ENCODE measurements at regions not wholly inside any gene's neighbourhood (a gene's known extent, or its start where the extent isn't known, plus 50 kb on each side); places are given as distances from the start of the nearest gene placed in this dataset.

DNA sequence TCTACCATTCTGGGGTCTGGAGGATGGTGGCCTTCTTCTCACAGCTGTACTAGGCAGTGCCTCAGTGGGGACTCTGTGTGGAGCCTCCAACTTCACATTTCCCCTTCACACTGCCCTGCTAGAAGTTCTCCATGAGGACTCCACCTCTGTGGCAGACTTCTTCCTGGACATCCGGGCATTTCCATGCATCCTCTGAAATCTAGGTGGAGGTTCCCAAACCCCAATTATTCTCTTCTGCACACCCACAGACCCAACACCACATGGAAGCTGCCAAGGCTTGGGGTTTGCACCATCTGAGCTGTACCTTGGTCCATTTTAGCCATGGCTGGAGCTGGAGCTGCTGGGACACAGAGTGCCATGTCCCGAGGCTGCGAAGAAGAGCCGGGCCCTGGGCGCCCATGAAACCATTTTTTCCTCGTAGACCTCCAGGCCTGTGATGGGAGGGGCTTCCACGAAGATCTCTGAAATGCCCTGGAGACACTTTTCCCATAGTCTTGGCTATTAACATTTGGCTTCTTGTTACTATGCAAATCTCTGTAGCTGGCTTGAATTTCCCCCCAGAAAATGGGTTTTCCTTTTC, 170.5 kb downstream of the FOXD2 start:
- in situ Hi-C loops (cut with HindIII; ENCODE audit: low pct_unique_long_range_greater_than_20kb, low sequenced_read_pairs): no loop called here
- DNase-seq (ENCODE audit: low read depth, low spot score): no peak

DNA sequence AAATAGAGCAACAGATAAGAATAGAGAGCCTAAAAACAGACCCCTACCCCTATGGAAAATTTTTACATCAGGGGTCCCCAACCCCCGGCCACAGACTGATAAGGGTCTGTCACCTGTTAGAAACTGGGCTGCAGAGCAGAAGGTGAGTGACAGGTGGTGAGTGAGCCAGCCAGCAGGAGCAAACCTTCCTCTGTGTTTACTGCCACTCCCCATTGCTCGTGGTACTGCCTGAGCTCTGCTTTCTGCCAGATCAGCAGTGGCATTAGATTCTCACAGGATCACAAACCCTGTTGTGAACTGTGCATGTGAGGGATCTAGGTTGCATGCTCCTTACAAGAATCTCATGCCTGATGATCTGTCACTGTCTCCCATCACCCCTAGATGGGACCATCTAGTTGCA, 174.1 kb downstream of the FOXD2 start:
- in situ Hi-C loops (cut with HindIII; ENCODE audit: low pct_unique_long_range_greater_than_20kb, low sequenced_read_pairs): no loop called here
- DNase-seq (ENCODE audit: low read depth, low spot score): no peak

DNA sequence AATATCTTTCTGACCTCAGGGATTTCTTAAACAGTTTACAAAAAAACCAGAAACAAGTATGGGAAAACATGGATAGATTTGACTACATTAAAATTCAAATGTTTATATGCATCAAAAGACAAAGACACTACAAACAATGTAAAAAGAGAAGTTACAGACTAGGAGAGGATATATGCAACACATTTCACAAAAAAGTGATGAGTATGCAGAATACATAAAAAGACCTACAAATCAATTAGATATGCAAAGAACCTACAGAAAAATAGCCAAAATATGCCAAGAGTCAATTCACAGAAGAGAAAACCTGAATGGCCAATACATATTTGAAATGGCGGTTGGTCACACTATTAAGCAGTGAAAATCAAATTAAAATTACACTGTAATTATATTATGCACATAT, 175.0 kb downstream of the FOXD2 start:
- in situ Hi-C loops (cut with HindIII; ENCODE audit: low pct_unique_long_range_greater_than_20kb, low sequenced_read_pairs): no loop called here
- DNase-seq (ENCODE audit: low read depth, low spot score): no peak

DNA sequence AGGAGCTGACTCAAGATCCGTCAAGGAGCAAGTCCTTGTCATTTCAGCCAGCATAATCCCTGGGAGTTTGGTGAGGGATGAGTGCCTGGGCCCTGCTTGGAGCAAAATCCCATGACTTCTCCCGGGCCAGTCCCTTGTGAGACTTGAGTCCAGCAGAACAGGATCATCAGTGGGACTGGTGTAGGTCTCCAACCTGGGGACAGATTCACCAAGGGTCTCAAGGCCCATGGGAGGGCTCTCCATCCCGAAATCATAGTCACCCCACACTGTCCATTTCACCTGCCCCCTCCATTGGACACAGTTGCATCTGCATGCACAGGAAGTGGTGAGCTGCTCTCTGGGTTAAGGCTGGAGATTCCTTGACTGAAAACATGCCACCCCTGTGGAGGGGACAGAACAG, 178.2 kb downstream of the FOXD2 start:
- no peak for DNase-seq (ENCODE audit: low read depth, low spot score)
- in situ Hi-C loops (cut with HindIII; ENCODE audit: low pct_unique_long_range_greater_than_20kb, low sequenced_read_pairs): no loop called here

DNA sequence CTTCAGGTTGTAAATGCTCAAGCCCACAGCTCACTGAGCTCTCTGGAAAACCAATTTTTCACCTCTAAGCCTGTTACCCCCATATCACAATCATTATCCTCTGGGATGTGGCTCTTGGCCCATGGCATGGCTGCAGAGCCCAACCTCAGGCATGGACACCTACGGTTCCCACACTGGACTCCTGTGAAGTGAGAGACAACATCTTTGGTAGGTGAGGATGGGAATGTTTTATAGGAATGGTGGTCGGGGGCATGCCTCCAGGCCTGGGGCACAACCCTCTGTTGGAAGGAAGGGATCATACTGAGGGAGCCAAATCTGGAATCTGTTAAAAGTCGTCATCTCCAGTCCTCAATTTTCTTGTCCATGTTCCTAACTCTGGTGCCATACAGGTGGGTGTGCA, 179.1 kb downstream of the FOXD2 start:
- no peak for DNase-seq (ENCODE audit: low read depth, low spot score)
- in situ Hi-C loops (cut with HindIII; ENCODE audit: low pct_unique_long_range_greater_than_20kb, low sequenced_read_pairs): no loop called here

DNA sequence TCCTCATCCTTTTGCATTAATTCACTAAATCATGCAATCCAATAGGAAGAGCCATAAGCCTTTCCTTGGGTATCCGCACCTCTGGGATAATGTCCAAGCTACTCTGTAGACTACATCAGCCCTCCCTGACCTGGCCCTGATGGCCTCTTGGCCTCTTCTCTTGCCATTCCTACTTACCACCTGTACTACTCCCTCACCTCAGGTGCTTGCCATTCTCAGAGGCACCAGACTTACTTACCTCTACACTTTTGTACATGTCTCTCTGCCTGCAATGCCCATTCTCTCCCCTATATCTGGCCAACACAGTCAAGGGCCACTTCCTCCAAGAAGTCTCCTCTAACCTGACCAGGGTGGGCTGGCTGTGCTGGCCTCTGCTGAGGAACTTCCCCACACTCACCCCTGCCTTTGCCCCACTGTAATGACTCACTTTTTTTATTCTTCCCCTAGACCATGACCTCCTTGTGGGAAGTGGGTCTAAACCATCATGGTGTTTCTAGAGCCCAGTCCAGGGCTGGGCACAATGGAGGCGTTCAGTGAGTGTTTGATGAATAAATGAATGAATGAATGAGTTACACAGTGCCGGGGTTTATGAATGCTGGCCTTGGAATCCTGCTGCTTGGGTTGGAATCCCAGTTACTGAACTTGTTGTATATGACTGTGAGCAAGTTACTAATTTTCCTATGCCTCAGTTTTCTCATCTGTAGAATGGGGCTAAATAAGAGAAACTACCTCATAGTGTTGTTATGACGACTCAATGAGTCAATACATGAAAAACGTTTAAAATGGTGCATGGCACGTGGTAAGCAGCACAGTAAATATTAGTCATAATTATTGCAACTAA, 179.8 kb downstream of the FOXD2 start:
- in situ Hi-C loops (cut with HindIII; ENCODE audit: low pct_unique_long_range_greater_than_20kb, low sequenced_read_pairs): no loop called here

DNA sequence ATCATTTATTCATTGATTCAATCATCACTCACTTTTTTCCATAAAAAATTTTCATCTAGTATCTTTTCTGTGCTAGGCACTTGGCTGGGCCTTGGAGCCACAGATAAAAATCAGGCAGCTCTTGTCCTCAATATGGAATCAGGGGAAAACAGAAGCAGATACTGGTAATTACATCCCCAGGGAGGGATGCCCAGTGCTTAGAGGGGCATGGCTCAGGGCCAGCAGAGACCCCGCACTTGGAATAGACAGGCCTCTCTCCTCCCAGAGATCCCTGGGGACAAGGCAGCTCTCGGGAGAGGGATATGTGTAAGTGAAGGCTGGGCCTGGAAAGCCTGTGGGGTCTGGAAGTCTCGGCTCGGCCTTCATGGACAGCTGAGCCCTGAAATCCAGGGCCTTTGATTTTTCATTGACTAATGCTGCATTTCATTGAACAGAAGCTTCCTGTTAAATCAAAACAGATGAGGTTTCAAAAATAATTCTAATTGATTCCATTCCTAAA, 180.4 kb downstream of the FOXD2 start:
- no peak for DNase-seq (ENCODE audit: low read depth, low spot score)
- in situ Hi-C loops (cut with HindIII; ENCODE audit: low pct_unique_long_range_greater_than_20kb, low sequenced_read_pairs): no loop called here

More for the DNA sequence above, 179.8 kb downstream of the FOXD2 start:
- no peak for DNase-seq (ENCODE audit: low read depth, low spot score)

DNA sequence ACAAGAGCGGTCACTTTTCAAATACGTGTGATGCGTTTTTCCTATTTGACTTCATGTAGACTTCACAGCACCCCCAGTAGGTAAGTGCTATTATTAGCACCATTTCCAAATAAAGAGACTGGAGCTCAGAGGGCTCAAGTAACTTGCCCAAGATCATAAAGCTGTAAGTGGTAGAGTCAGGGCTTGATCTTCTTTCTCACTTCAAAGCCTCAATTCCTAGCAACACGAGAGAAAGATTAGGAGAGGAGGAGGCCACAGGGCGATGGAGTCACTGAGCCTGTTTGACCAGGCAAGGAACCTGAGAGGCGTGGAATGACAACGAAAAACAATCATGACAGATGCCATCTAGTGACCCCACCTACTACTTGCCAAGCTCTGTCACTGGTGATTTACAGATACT, 181.0 kb downstream of the FOXD2 start:
- in situ Hi-C loops (cut with HindIII; ENCODE audit: low pct_unique_long_range_greater_than_20kb, low sequenced_read_pairs): no loop called here
- no peak for DNase-seq (ENCODE audit: low read depth, low spot score)

DNA sequence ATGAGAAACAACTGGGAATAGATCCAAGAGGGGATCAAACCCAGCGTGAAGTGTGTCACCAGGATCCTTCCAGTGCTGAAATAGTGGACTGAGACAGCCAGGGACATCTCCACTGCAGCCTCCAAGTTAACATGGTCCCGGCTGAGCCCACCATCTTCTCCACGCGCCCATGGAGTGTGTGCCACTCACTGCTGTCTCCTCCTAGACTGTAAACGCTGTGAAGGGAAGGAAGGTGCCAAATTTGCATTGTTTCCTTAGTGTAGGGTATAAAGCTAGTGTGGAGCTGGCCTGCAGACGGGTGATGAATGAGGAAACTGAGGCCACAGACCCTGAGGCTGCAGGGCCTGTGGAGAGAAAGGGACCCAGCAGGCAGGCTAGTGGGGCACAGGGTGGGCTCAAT, 183.6 kb downstream of the FOXD2 start:
- in situ Hi-C loops (cut with HindIII; ENCODE audit: low pct_unique_long_range_greater_than_20kb, low sequenced_read_pairs): no loop called here
- no peak for DNase-seq (ENCODE audit: low read depth, low spot score)

DNA sequence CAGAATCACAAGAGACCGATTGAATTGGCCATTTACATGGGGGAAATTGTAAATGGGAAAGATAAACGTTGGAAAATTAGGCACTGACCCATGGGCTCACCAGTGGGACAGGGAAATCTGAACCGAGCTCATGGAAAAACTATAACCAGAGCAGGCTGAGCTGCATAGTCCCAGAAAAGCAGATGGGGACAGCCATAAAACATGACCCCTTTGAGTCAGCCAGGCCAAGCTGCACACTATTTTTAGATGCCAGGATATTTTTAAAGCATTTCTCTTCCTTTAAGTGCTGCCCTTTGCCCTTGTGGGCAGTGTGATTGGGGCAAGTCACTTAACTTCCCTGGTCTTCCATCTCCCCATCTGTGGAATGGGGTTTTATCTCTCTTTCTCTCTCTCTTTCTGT, 184.1 kb downstream of the FOXD2 start:
- no peak for DNase-seq (ENCODE audit: low read depth, low spot score)

DNA sequence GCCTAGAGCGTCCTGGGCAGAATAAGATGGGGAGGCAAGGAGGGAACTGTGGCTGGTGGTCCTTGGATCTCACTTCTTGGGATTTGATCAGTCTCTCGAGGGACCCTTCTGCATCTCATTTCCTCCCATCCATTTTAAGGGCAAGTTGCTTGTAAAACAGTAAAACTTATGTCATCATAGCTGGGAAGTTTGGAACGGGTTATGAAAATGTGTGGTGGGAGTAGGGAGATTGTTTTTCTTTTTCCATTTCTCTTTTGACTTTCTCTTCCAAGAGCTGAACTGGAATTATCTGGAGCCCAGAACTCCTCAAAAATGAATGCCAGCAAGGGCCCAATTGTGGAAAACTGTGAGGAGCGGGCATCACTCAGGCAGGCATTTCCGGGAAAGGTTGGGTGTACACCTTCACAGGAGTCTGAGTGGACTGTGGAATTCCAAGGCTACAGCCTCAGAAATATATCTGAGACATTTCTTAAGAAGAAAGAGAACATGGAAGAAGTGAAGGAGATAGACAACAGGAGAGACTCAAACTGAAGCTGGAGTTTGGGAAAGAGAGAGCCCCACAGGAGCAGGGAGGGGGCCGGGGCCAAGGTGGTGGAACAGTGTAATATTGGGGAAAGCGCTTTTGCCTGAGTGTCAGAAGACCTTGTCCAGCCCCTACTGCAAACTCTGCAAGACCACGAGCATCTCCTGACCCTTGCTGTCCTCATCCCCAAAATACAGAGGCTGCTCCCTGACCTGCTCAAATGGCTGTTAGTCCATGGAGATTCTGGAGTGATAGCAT, 185.1 kb downstream of the FOXD2 start:
- DNase-seq (ENCODE audit: low read depth, low spot score): no peak
- in situ Hi-C loops (cut with HindIII; ENCODE audit: low pct_unique_long_range_greater_than_20kb, low sequenced_read_pairs): no loop called here

More for the DNA sequence above, 184.1 kb downstream of the FOXD2 start:
- in situ Hi-C loops (cut with HindIII; ENCODE audit: low pct_unique_long_range_greater_than_20kb, low sequenced_read_pairs): no loop called here

DNA sequence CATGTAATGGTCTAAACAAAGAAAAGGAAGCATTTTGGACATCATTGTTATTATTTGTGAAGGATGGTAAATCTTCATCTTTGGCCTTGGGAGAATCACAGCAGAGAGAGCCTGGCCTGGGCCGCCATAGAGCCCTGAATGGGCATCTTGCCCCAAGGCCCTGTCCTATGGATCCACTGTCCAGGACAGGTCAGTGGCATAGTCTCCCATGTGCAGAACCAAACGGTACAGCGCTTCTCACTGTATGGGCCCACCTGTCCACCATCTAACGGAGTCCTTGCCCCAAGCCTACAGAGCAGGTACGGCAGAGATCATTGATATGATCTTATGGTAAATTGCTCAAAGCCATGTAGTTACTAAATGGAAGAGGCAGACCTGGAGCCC, 185.7 kb downstream of the FOXD2 start:
- in situ Hi-C loops (cut with HindIII; ENCODE audit: low pct_unique_long_range_greater_than_20kb, low sequenced_read_pairs): no loop called here
- no peak for DNase-seq (ENCODE audit: low read depth, low spot score)

DNA sequence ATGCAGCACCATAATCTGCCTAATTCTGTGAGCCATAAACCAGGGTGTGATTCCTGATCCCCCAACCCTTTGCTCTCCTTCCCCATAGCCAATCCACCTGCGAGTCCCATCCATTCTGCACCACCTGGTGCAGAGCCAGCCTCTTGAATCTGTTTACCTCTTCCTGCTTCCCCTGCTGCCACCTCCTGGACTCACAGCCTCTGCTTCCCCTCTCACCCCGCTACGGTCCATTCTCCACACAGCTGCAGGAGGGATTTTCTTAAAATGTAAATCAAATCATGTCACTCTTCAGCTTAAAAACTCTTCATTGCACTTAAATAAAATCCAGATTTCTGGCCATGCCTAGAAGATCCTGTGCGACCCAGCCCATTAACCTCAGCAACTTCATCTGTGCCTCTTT, 186.7 kb downstream of the FOXD2 start:
- in situ Hi-C loops (cut with HindIII; ENCODE audit: low pct_unique_long_range_greater_than_20kb, low sequenced_read_pairs): no loop called here
- no peak for DNase-seq (ENCODE audit: low read depth, low spot score)

DNA sequence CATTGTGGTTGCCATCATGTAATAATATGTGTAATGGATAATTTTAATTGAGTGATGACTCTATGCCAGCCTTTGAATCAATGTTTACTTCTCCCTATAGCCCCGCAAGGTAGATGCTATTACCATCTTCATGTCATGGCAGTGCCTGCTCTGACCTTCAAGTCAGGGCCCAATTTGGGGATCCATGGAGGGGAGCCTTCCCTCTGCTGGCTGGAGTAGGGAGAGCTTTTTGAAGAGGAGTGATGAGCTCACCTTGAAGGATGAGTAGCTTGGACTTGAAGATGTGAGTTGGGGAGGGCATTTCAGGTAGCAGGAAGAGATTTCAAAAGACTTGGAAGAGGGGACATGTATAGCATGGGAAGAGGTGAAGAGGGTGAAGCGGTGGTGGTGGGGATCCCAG, 189.2 kb downstream of the FOXD2 start:
- DNase-seq (ENCODE audit: low read depth, low spot score): peak; percentile 11
- in situ Hi-C loops (cut with HindIII; ENCODE audit: low pct_unique_long_range_greater_than_20kb, low sequenced_read_pairs): no loop called here

DNA sequence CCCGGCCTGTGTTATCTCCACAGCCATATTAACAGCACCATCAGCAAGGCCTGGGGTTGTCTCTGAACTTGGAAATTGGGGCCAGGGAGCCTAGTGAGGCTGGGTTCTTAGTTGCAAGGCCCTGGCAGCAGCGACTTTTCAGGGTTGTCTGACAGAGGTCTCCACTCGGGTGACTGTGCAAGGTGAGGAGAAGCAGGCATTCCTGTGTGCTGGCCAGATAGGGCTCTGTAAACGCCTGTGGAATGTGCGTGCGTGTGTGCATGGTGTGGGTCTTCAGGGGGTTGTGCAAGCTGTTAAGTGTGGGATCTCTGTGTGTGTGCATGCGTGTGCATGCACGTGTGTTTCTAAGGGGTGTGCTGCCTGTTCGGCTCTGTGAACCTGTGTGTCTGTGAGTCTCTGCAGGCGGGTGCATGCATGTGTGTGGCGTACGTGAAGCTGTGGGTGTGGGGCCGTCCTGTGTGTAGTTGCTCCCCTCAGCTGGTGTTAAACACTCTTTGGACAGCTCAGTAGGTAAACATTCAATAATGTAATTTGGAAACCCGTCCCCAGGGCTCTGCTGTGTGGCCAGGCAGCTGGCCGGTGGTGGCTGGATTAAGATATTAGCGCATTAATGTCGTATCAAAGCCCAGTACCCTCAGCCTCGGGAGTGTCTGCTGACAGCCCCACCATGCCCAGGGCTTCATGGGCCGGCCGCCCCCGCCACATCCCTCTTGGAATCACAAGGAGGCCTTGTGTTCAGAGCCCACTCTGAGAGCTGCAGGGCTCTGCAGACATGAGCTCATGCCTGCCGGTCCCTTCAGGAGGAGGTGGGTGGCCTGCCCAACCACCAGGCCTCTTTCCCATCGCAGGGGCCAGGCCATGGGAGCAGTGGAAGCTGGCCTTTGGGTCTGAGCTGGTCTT, 189.9 kb downstream of the FOXD2 start:
- in situ Hi-C loops (cut with HindIII; ENCODE audit: low pct_unique_long_range_greater_than_20kb, low sequenced_read_pairs): no loop called here
- peak; percentile 10 for DNase-seq (ENCODE audit: low read depth, low spot score)

DNA sequence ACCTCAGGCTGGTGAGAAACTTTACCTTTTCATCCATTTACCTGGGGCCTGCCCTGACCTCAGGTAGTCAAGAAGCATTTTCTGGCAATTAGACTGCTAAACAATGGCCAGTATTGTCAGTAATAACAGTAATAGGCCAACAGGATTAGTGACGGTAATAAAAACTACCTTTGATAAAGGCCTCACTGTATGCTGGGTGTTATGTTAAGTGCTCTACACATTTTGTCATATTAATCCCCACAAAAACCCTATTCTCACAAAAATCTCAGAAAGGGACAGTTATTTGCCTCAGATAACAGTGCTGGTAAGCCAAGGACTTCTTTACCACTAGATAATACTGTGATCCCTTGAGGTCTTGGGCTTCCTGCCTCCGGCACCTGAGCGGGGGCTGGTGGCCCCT, 191.4 kb downstream of the FOXD2 start:
- peak; percentile 54 for DNase-seq (ENCODE audit: low read depth, low spot score)
- in situ Hi-C loops (cut with HindIII; ENCODE audit: low pct_unique_long_range_greater_than_20kb, low sequenced_read_pairs): no loop called here

DNA sequence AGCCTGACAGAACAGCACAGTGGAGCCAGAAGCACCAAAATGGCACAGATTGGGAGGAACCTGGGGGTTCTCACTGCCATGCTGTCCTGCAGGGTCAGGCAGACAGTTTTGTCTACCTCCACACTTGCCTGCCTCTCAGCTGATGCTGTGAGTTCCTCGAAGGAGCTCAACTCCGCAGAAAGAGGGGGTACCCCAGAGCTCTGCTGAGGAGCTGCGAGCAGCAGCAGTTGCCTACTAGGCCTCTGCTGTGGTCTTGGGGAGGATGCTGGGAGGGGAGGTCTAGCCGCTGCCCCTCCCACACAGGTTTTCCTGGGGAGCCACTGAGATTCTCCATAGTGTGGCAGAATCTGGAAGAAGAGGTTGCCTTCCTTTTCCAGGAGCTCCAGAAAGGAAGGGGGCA, 192.5 kb downstream of the FOXD2 start:
- in situ Hi-C loops (cut with HindIII; ENCODE audit: low pct_unique_long_range_greater_than_20kb, low sequenced_read_pairs): no loop called here

More for the DNA sequence above, 192.5 kb downstream of the FOXD2 start:
- no peak for DNase-seq (ENCODE audit: low read depth, low spot score)
